Small intestine (tissue), 7 donors: ENCODE measurements at regions not wholly inside any gene's neighbourhood (a gene's known extent, or its start where the extent isn't known, plus 50 kb on each side); places are given as distances from the start of the nearest gene placed in this dataset.

Experiments used
- DNase-seq, 2 donors: peaks; one replicate each; pipeline versions ENCODE4 v3.0.0 to v3.0.0-alpha.2; 2013
- FAIRE-seq: peaks from 2 replicates; lab custom pipeline; 2012; peaks lifted over from hg19 to GRCh38; lab: Jason Lieb, UNC
- H3K27ac ChIP-seq, 3 donors: one replicate each; pipeline ENCODE4 v1.5.1; 2013; ENCODE audit warnings: low read length in 2 of 3, mild to moderate bottlenecking in 2 of 3, control low read depth in 1 of 3, inconsistent platforms in 1 of 3, low read depth in 1 of 3, moderate library complexity in 1 of 3
- H3K27me3 ChIP-seq, 3 donors: one replicate each; pipeline ENCODE4 v1.6.1; 2013; ENCODE audit warnings: low read length in 3 of 3, inconsistent platforms in 1 of 3; ENCODE audit not compliant: control insufficient read depth in 3 of 3, insufficient read depth in 3 of 3
- H3K36me3 ChIP-seq, 3 donors: one replicate each; pipeline ENCODE4 v1.6.1; 2013; ENCODE audit warnings: low read length in 3 of 3, inconsistent platforms in 1 of 3, low read depth in 1 of 3, mild to moderate bottlenecking in 1 of 3, moderate library complexity in 1 of 3; ENCODE audit not compliant: control insufficient read depth in 3 of 3, insufficient read depth in 2 of 3
- H3K4me1 ChIP-seq, 3 donors: one replicate each; pipeline ENCODE4 v1.6.1; 2013; ENCODE audit warnings: low read length in 2 of 3, inconsistent platforms in 1 of 3, low read depth in 1 of 3, mild to moderate bottlenecking in 1 of 3, moderate library complexity in 1 of 3; ENCODE audit not compliant: control insufficient read depth in 3 of 3, insufficient read depth in 2 of 3
- H3K4me3 ChIP-seq, 3 donors: one replicate each; pipeline ENCODE4 v1.5.1; 2013; ENCODE audit warnings: low read length in 3 of 3, control low read depth in 1 of 3, inconsistent platforms in 1 of 3, low read depth in 1 of 3, mild to moderate bottlenecking in 1 of 3, moderate library complexity in 1 of 3
- H3K9me3 ChIP-seq, 2 donors: one replicate each; pipeline ENCODE4 v1.6.1; 2013; ENCODE audit warnings: low read depth in 1 of 2, low read length in 1 of 2; ENCODE audit not compliant: control insufficient read depth in 2 of 2, insufficient read depth in 1 of 2
- WGBS, 3 donors: extraction: QIAGEN DNeasy Blood & Tissue Kit; methylation state at CpG; one replicate each; pipeline ENCODE4 v1.1.7; 2013; 5-methylcytosine and 5-hydroxymethylcytosine counted together
- donor health status: healthy with polysubstance abuse.
- donor health status: control.
- donor health status: control.
- donor health status: Bipolar disorder and iron deficiency.
- donor health status: healthy.

- Histone ChIP-seq H3K27me3 (no peaks in the 10 kb centered on the region), H3K4me3 (no peak overlapping the region), H3K9me3 (no peaks in the 10 kb centered on the region), H3K27ac (no peak overlapping the region), H3K4me1 (peaks cover 0 to 4% (median 0%) of the 10 kb centered on the region in 3 donors), H3K36me3 (no peaks in the 10 kb centered on the region)
- FAIRE-seq (no peak), DNase-seq (no peak)
- WGBS, 3 donors = 72 to 83% (median 77%) methylated on average over 35 of the region's 35 CpGs
Measured at GRCh38 chr11:70608568-70609470, 210.5 kb downstream of the CTTN start.

- FAIRE-seq (no peak), DNase-seq (peak; percentile 11 to 18)
- H3K36me3 ChIP-seq = peaks cover 0 to 8% (median 0%) of the 10 kb centered on the region in 3 donors
- H3K27ac ChIP-seq = no peak overlapping the region
- WGBS, 3 donors = 54 to 65% (median 62%) methylated on average over 22 of the region's 22 CpGs
- H3K9me3 ChIP-seq = peaks cover 1 to 16% of the 10 kb centered on the region in 2 donors
- peaks cover 0 to 4% (median 0%) of the 10 kb centered on the region in 3 donors for H3K4me1 ChIP-seq
- no peak overlapping the region for H3K4me3 ChIP-seq
- no peaks in the 10 kb centered on the region for H3K27me3 ChIP-seq
Measured at GRCh38 chr11:70610566-70611565, 212.5 kb downstream of the CTTN start.

GRCh38 chr11:70611821-70612220 lies 213.5 kb downstream of the CTTN start:
- 57 to 86% (median 70%) methylated on average over 14 of the region's 14 CpGs for WGBS, 3 donors
- DNase-seq = no peak

GRCh38 chr11:70612459-70613141 lies 214.3 kb downstream of the CTTN start:
- Histone ChIP-seq H3K4me3 (no peak overlapping the region), H3K4me1 (peaks cover 0 to 10% (median 0%) of the 10 kb centered on the region in 3 donors), H3K27ac (no peak overlapping the region), H3K36me3 (peaks cover 0 to 10% (median 0%) of the 10 kb centered on the region in 3 donors), H3K9me3 (peaks cover 1 to 23% of the 10 kb centered on the region in 2 donors), H3K27me3 (no peaks in the 10 kb centered on the region)
- 85 to 90% (median 89%) methylated on average over 24 of the region's 24 CpGs for WGBS, 3 donors
- DNase-seq (no peak), FAIRE-seq (no peak)

More at GRCh38 chr11:70611821-70612220, 213.5 kb downstream of the CTTN start:
- Histone ChIP-seq H3K4me3 (no peak overlapping the region), H3K27me3 (no peaks in the 10 kb centered on the region), H3K36me3 (peaks cover 0 to 10% (median 0%) of the 10 kb centered on the region in 3 donors), H3K4me1 (peaks cover 0 to 4% (median 0%) of the 10 kb centered on the region in 3 donors), H3K27ac (no peak overlapping the region), H3K9me3 (peaks cover 1 to 23% of the 10 kb centered on the region in 2 donors)
- FAIRE-seq = no peak

GRCh38 chr11:70614034-70614681 lies 215.8 kb downstream of the CTTN start:
- Histone ChIP-seq H3K4me3 (no peak overlapping the region), H3K9me3 (peaks cover 1 to 23% of the 10 kb centered on the region in 2 donors), H3K27ac (no peak overlapping the region), H3K4me1 (peaks cover 0 to 10% (median 0%) of the 10 kb centered on the region in 3 donors), H3K27me3 (no peaks in the 10 kb centered on the region), H3K36me3 (peaks cover 0 to 10% (median 0%) of the 10 kb centered on the region in 3 donors)
- no peak for FAIRE-seq
- WGBS, 3 donors = 86 to 92% (median 92%) methylated on average over 7 of the region's 7 CpGs
- DNase-seq = no peak

GRCh38 chr11:70615036-70615875 lies 216.9 kb downstream of the CTTN start:
- FAIRE-seq = no peak
- DNase-seq = no peak

GRCh38 chr11:70616317-70616716 lies 218.0 kb downstream of the CTTN start:
- no peak overlapping the region for H3K4me3 ChIP-seq
- H3K4me1 ChIP-seq = peaks cover 0 to 6% (median 0%) of the 10 kb centered on the region in 3 donors
- DNase-seq (no peak), FAIRE-seq (no peak)
- H3K9me3 ChIP-seq = peaks cover 1 to 32% of the 10 kb centered on the region in 2 donors
- H3K36me3 ChIP-seq = peaks cover 0 to 10% (median 0%) of the 10 kb centered on the region in 3 donors
- H3K27me3 ChIP-seq = no peaks in the 10 kb centered on the region
- H3K27ac ChIP-seq = no peak overlapping the region
- 90 to 94% (median 91%) methylated on average over 7 of the region's 7 CpGs for WGBS, 3 donors

More at GRCh38 chr11:70615036-70615875, 216.9 kb downstream of the CTTN start:
- peaks cover 1 to 23% of the 10 kb centered on the region in 2 donors for H3K9me3 ChIP-seq
- H3K4me1 ChIP-seq = peaks cover 0 to 10% (median 0%) of the 10 kb centered on the region in 3 donors
- H3K27ac ChIP-seq = no peak overlapping the region
- no peaks in the 10 kb centered on the region for H3K27me3 ChIP-seq
- WGBS, 3 donors = 92 to 97% (median 95%) methylated on average over 18 of the region's 18 CpGs
- no peak overlapping the region for H3K4me3 ChIP-seq
- peaks cover 0 to 10% (median 0%) of the 10 kb centered on the region in 3 donors for H3K36me3 ChIP-seq
